RWPE2 (cell line): ENCODE measurements at regions not wholly inside any gene's neighbourhood (a gene's known extent, or its start where the extent isn't known, plus 50 kb on each side); places are given as distances from the start of the nearest gene placed in this dataset.

Source experiments
- ATAC-seq: fragments of 200-7000 bp; cut with Tn5 transposase; 3 replicates; pipeline ENCODE4 v1.9.1; 2021; ENCODE audit warnings: low read depth
- DNase-seq: peaks from one replicate; pipeline ENCODE4 v3.0.0-alpha.2; 2020; ENCODE audit warnings: low spot score
- H3K27ac ChIP-seq: fragments of 450-650 bp; 2 replicates; pipeline ENCODE4 v1.5.1; 2017; ENCODE audit warnings: mild to moderate bottlenecking; ENCODE audit not compliant: poor library complexity, severe bottlenecking
- H3K27me3 ChIP-seq: fragments of 250-450 bp; sonication (Bioruptor Pico); 2 replicates; pipeline ENCODE4 v1.5.1; 2021; ENCODE audit warnings: mild to moderate bottlenecking, moderate library complexity; ENCODE audit not compliant: insufficient read depth, poor library complexity, severe bottlenecking
- H3K36me3 ChIP-seq: fragments of 250-450 bp; sonication (Bioruptor Pico); 2 replicates; pipeline ENCODE4 v1.5.1; 2020; ENCODE audit warnings: low read depth, mild to moderate bottlenecking, moderate library complexity
- H3K4me1 ChIP-seq: fragments of 250-450 bp; sonication (Bioruptor Pico); 2 replicates; pipeline ENCODE4 v1.5.1; 2021; ENCODE audit warnings: mild to moderate bottlenecking, moderate library complexity; ENCODE audit not compliant: insufficient read depth, poor library complexity, severe bottlenecking
- H3K4me3 ChIP-seq: fragments of 250-450 bp; sonication (Bioruptor Pico); 2 replicates; pipeline ENCODE4 v1.5.1; 2021; ENCODE audit warnings: mild to moderate bottlenecking, moderate library complexity; ENCODE audit not compliant: severe bottlenecking
- H3K9me3 ChIP-seq: fragments of 250-450 bp; sonication (Bioruptor Pico); 2 replicates; pipeline ENCODE4 v1.5.1; 2021; ENCODE audit warnings: mild to moderate bottlenecking, moderate library complexity; ENCODE audit not compliant: severe bottlenecking
- TF ChIP-seq, protein P1 (sequence below): fragments of 450-650 bp; IDR thresholded peaks from one replicate; pipeline ENCODE4 v1.5.1; 2017; ENCODE audit warnings: mild to moderate bottlenecking, moderate library complexity; ENCODE audit not compliant: poor library complexity, severe bottlenecking

DNA sequence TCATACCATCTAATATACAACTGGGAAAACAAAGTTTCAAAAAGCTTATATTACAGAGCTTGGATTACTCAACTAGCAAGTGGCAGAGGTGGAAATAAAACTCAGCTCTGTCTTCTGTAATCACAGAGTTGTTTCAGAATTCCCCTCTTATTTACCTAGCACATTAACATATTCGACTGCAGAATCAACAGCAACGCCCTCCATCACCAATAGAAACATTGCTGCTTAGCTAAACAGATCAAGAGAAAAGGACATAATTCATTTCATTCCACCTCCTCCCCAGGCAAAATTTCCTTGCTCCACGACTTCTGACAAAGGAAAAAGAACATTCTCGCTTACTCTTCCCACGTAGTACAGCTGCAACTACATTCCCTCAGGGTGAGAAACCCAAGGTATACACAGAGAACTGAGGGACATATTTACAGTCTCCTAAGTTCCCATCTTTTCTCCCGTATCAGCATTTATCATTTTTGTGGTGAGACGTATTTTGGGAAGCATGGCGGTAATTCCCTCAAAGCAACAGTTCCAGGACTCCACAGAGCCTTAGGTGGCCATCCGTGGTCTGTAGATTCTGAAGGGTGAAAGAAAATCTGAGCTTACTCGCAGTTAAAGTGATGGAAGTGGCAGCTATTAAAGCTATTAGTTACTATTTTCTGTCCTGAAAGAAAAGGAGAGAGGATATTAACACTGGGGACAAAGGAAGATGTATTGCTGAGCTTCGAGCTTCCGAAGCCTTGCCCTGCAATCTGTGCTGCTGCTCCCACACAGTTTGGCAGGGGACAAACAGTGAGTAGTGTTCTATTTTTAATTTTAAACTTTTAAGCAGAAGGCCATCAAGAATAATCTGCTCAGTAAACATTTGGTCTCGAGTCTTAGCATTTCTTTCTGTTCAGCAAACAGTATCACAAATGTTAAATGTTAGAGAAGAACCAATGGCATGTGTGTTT is 1296.2 kb downstream of the CDH8 start:
- Histone ChIP-seq H3K27ac (no peak overlapping the region), H3K36me3 (no peaks in the 10 kb centered on the region; the same call in 1 of the 2 replicates), H3K4me1 (no peaks in the 10 kb centered on the region), H3K9me3 (no peaks in the 10 kb centered on the region), H3K4me3 (no peak overlapping the region), H3K27me3 (no peaks in the 10 kb centered on the region)
- ATAC-seq = no peak
- TF ChIP-seq, protein P1, sequence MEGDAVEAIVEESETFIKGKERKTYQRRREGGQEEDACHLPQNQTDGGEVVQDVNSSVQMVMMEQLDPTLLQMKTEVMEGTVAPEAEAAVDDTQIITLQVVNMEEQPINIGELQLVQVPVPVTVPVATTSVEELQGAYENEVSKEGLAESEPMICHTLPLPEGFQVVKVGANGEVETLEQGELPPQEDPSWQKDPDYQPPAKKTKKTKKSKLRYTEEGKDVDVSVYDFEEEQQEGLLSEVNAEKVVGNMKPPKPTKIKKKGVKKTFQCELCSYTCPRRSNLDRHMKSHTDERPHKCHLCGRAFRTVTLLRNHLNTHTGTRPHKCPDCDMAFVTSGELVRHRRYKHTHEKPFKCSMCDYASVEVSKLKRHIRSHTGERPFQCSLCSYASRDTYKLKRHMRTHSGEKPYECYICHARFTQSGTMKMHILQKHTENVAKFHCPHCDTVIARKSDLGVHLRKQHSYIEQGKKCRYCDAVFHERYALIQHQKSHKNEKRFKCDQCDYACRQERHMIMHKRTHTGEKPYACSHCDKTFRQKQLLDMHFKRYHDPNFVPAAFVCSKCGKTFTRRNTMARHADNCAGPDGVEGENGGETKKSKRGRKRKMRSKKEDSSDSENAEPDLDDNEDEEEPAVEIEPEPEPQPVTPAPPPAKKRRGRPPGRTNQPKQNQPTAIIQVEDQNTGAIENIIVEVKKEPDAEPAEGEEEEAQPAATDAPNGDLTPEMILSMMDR = no peak
- DNase-seq = no peak

DNA sequence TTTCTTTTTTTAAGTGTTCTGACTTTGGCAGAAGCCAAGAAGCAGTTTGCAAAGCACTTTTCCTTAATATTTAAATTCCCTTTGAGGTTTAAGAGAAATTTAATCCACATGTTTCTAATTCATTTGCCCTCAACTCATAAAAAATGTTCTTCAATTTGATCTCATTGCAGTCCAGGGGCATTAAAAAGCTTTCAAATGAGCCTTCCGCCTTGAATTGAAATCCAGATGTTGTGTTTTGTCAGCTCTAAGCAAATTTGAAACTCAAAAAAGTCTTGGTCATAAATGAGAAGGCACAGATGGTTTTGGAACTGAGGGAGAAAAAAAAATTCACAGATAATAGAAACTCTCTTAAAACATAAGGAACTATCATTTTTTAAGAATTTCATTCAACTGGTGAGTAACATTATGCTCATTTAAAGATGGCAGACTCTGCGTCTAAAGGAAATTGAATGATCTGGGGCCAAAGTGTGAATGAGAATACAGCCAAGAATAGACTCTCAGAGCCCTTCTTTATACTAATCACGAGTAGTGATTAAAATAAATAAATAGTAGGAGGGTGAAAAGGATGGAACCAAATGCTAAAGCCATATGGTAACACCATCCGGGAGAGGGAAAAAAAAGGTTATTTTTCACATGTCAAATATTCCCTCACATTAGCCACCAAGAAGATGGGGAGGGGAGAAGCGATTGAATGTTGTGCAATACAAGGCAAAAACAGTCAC is 1304.7 kb downstream of the CDH8 start:
- TF ChIP-seq, protein P1 = no peak
- no peaks in the 10 kb centered on the region for H3K9me3 ChIP-seq
- H3K36me3 ChIP-seq = no peaks in the 10 kb centered on the region
- H3K27me3 ChIP-seq = no peaks in the 10 kb centered on the region
- H3K27ac ChIP-seq = no peak overlapping the region
- peaks cover 8% of the 10 kb centered on the region for H3K4me1 ChIP-seq
- H3K4me3 ChIP-seq = no peak overlapping the region
- ATAC-seq (no peak), DNase-seq (no peak)

DNA sequence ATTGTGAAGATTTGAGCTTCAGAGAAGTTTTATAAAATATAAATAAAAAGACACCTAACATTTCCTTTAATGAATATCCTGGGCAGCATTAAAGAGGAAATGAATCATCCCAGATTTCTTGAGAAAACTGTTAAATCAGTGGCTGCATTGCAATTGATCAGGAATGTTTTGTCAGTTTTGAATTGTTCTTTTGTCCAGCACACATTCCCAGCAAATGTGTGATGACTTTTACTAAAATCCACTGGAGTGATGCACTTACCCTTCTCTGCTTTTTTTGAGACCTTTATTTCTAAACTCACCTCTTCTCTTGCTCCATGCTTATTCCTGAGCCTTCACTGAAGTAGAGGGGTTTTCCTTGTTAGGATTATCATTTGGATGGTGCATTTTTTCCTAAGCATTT is 1307.2 kb downstream of the CDH8 start:
- DNase-seq = no peak
- H3K4me3 ChIP-seq = no peak overlapping the region
- no peaks in the 10 kb centered on the region for H3K9me3 ChIP-seq
- H3K27me3 ChIP-seq = no peaks in the 10 kb centered on the region
- no peaks in the 10 kb centered on the region for H3K36me3 ChIP-seq
- ATAC-seq = peak; percentile 62
- TF ChIP-seq, protein P1 = no peak
- H3K27ac ChIP-seq = peak overlapping the region; percentile 55
- peaks cover 8% of the 10 kb centered on the region for H3K4me1 ChIP-seq

DNA sequence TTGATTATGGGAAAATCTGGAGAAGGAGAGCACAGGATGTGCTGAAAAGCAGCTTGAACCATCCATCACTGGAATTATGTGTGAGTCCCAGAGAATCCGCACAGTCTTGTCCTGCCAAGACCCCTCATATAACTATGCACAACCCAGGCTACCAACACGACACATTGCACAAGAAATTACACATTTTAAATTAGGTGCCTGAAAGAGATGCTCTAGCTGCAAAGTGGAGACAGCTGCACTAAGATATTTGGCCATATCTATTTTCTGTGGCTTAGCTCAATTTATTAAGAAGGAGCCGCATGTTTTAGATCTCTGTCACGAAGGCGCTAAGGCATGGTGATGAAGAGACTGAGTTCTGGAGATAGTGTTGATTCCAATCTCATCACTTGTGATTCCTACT is 1308.4 kb downstream of the CDH8 start:
- no peak for ATAC-seq
- TF ChIP-seq, protein P1 = no peak
- H3K4me3 ChIP-seq = no peak overlapping the region
- no peaks in the 10 kb centered on the region for H3K36me3 ChIP-seq
- no peak for DNase-seq
- H3K4me1 ChIP-seq = peaks cover 8% of the 10 kb centered on the region
- no peak overlapping the region for H3K27ac ChIP-seq
- no peaks in the 10 kb centered on the region for H3K27me3 ChIP-seq
- no peaks in the 10 kb centered on the region for H3K9me3 ChIP-seq

DNA sequence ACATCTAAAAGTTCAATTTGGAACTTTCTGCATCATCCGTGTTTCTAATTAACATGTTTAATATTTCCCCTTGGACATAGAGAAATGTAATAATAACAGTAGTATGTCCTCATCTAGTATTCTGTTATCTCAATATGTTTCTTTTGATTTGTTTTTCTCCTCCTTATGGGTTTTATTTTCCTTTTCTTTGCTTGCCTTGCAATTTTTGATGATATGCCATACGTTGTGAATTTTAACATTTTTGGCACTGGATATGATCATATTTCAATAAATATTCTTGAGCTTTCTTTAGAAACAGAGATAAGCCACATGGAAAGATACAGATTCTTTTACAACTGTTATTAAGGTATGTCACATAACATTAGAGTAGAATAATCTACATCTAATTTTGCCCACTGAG is 1316.2 kb downstream of the CDH8 start:
- no peaks in the 10 kb centered on the region for H3K36me3 ChIP-seq
- peaks cover 11% of the 10 kb centered on the region for H3K9me3 ChIP-seq
- no peaks in the 10 kb centered on the region for H3K4me1 ChIP-seq
- ATAC-seq (no peak), DNase-seq (no peak)
- TF ChIP-seq, protein P1 = no peak
- H3K27me3 ChIP-seq = no peaks in the 10 kb centered on the region
- no peak overlapping the region for H3K4me3 ChIP-seq
- no peak overlapping the region for H3K27ac ChIP-seq
